OCI-LY3 (cell line): ENCODE measurements at regions not wholly inside any gene's neighbourhood (a gene's known extent, or its start where the extent isn't known, plus 50 kb on each side); places are given as distances from the start of the nearest gene placed in this dataset.

ENCODE experiments used
- CTCF ChIP-seq: fragments of 200-600, 300-600 bp; sonication (generic); IDR thresholded peaks from 2 replicates; pipeline ENCODE4 v1.5.1; 2014; ENCODE audit warnings: antibody characterized with exemption, low read length, low read depth
- EZH2phosphoT487 ChIP-seq: fragments of 200-600 bp; shearing (Covaris generic); IDR thresholded peaks from 2 replicates; pipeline ENCODE4 v1.6.1; 2018; ENCODE audit warnings: antibody characterized with exemption, mixed run types, low read depth

DNA sequence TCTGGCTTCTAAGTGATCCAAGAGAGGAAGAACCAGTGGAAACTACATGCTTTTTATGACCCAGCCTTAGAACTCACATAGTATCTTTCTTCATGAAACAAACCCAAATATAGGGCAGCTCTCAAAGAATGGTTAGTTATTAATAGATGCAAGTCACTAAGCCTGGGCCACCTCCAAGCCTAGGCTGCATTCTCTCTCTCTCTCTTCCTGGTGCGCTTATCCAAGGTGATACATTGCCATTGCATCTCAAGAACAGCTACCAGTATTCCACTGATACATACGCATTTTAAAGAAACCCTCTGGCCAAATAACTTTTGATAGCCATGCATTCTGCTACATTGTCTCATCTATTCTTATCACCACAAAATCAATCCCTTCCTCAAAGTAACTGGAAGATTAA is 455.6 kb upstream of the ADGRL2 start:
- TF ChIP-seq CTCF (no peak), EZH2phosphoT487 (no peak)
